HG03025 (cell line): ENCODE measurements at regions not wholly inside any gene's neighbourhood (a gene's known extent, or its start where the extent isn't known, plus 50 kb on each side); places are given as distances from the start of the nearest gene placed in this dataset.

Experiments used
- ATAC-seq: cut with Tn5 transposase; IDR thresholded peaks from one replicate; pipeline ENCODE4 v1.9.1; 2021; ENCODE audit warnings: mild to moderate bottlenecking, moderate library complexity; ENCODE audit not compliant: unreplicated experiment, low FRiP score

DNA sequence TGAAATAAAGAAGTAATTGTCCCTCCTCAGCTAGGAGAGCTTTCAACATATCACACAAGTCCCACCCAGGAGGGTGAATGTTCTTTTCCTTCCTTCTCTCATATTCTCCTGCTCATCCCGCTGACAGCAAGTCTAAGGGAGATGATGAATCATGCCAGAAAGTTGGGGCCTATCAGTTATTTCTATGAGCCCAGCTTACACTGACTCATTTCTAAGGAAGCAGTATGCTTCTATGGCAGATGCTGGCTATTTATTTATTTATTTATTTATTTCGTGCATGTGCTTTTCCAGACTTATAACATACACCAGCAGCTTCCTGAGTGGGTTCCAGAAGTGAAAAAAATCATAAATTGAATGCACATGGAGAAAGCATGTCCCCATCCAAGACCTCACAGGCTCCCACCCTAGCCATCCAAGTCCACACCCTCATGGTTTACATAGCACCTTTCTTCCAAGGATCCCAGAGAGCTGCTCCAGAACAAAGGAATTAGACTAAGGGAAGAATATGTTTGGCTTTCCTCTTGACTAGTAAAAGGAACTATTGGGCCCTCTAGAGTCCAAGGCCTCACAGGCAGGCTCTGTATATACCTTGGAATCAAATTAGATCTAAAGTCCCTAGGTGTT, 1074.2 kb upstream of the ZEB2 start:
- no peak for ATAC-seq

DNA sequence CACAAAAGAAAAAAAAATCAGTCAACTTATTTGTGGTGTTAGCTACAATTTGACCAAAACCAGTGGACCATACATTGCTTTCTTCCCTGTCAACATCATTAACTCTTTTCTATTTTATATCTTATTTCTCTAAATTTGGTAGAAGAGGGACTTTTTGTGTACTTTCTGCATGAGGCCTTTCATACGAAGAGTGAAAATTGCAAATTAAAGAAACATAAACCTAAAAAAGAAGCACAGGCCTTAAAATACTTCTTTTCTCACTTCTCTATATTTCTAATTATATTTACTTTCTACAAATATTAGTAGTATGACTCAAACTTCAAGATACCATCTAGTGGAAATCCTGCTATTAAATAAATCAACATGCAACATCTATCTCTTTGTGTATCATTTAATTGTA, 1073.4 kb upstream of the ZEB2 start:
- ATAC-seq = peak; percentile 59

DNA sequence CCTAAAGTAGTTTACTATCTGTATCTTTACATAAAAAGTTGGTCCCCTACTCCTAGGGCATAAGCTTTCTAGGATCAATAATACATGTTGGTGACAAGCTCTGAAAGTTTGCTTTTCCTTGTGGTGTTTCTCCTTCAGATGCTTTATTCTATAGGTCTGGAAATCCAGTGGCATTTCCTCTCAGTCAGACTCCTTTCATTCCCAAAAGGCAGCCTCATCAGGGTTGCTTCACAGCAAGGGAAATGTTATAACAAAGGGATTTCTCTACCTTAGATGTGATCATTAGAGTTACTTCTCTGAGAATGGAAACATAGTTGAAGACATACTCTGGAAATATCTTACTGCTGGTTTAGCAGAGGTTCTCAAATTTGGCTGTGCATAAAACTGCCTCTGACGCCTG, 1072.4 kb upstream of the ZEB2 start:
- ATAC-seq = no peak

DNA sequence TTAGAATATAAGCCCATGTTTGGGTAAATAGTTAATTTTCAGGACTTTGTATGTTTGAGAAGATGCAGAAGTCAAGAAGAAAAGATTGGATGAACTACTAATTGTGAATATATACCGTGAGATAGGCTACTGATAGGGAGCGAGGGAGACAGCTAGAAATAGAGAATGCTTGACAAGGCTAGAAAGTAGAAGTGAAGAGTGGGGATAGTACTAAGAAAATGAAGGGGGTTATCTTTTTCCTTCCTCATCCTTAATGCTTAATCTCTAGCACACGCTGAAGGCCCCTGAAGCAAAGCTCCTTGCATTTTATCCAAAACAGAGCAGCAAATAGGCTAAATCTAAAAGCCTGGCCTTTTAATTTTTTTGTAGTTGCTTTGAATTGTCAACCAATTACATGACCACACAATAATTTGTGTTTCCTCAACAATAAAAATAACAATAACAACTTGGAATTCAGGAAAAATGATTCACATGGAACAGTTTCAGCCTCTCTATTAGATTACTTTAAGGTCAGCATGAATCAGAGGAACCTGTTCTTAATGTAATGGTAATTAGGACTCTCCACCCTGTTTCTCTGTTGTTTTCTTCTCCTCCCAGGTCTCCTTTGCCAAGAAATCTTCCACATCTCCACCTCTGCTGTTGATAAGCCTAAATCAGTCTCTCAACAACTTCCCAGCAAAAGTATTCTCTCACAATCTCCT, 1071.3 kb upstream of the ZEB2 start:
- no peak for ATAC-seq

DNA sequence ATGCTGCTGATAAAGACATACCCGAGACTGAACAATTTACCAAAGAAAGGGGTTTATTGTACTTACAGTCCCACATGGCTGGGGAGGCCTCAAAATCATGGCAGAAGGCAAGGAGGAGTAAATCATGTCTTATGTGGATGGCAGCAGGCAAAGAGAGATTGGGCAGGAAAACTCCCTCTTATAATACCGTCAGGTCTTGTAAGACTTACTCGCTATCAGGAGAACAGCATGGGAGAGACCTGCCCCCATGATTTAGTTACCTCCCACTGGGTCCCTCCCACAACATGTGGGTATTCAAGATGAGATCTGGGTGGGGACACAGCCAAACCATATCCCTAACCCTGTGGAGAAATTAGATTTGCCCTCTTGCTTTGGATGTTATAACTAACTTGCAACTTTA, 1068.0 kb upstream of the ZEB2 start:
- ATAC-seq = no peak

DNA sequence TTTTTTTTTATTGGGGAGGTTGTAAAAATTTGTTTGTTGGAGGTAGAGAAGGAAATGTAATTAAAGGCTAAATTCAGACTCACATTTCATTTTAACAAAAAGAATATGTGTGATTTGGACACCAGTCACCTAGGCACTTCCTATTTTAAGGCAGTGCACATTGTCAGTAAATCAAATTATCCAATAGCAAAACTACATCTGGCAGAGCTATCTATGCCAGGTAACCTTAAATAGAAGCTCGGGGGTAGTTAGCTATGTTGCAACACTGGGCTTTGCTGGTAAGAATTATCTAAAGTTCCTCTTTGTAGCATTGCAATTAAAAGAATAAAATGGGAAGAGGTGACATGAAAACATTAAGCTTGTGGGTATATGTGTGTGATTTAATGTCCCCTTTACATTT, 1064.4 kb upstream of the ZEB2 start:
- ATAC-seq = no peak

DNA sequence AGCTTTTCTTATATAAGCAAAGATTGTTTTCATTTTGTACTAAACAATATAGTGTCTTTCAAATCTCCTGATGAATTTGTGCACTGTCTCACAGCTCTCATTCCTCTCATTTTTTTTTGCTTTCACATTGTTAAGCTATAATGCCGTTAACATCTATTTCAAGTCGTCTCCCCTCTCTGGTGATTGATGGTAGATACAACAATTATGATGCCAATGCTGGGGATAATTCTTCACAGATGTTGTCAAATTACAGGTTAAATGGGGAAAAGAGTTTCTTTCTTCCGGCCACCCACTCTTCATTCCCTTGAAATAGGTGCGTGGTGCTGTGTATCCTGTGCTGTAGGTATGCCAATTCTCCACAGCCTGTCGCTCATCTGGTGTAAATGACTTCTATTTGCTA, 1053.7 kb upstream of the ZEB2 start:
- no peak for ATAC-seq

DNA sequence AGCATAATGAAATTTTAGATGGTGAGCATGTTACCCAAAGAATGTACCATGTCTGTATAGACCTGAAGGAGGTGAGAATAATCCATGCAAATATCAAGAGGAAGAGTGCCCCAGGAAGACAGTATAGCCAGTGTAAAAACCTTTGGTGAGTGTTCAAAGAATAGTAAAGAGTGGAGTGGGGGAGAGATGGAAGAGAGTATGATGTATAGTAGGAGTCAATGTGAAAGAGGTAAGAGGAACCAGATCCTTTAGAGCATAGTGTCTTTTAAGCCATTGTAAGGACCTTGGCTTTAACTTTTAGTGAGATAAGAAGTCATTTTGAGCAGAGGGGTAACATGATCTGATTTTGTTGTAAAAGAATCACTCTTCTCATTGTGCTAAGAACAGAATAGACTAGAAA, 1052.3 kb upstream of the ZEB2 start:
- ATAC-seq = no peak

DNA sequence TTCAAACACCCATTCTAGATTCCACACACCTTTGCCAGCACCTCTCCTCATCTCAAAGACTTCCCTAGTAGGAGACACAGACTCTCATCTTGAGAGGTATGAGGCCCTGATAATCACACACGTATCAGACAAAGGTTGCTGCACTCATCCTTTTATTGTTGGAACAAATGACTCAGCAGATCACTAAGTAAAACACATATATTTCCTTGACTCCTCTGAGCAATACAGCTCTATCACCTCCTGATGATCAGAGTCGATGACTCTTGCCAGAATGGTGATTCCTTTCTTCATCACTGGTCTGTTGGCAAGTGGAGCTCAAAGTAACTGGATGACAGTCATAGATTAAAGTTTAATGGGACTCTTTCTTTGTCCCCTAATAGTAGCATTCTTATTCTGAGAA, 1049.2 kb upstream of the ZEB2 start:
- ATAC-seq = no peak

DNA sequence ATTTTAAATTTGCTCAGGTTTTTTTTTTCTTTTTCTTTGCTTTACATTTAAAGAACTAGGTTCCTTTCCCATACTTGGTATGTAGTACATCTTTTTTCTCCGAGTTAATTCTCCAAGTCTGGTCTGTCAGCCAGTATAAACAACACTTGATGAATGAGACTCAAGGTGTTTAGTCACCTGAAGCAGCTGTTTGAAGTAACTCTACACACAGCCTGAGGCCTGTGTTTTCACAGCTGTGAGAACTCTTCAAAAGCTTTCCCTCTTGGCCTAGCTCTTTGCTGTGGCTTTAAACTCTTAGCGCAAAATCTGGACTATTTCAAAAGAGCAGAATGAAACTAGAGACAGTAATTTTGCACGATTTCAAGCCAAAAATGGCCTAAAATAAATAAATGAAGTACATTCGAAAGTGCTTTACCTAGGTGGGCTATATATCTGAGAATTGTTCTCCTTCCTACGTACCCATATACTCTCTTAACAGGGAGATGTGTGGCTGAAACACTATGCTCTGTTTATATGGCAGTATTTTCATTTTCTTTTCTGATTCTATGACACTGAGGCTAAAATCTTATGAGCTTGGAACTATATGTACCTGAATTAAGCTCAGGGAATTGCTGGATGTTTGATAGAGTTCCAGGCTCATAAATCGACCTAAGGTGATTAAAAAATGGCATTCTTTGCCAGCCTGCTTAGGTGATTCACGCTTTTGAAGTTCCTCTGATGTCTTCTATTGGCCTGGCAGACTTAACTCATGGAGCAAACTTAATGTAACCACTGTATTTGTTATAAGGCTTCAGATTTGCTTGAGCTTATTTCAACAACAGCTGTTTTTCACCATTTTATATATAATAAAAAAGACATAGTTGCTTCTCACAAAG, 1044.1 kb upstream of the ZEB2 start:
- ATAC-seq = no peak

DNA sequence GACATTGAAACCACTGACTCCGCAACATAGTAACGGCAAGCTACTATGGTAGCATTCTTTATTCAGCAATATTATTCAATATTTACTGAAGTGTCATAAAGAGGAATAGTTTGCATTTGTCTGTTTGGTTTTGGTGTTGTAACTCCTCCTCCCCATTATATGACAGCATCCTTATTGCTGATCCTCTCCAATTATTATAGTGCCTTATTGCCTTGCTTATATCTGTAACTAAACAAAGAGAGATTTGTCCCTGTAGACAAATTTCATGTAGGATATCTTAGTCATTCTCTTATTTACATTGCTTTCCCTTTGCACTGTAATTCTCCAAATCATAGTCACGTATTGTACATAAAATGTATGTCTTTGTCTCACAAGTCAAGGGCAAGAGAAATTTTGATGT, 1041.2 kb upstream of the ZEB2 start:
- no peak for ATAC-seq

DNA sequence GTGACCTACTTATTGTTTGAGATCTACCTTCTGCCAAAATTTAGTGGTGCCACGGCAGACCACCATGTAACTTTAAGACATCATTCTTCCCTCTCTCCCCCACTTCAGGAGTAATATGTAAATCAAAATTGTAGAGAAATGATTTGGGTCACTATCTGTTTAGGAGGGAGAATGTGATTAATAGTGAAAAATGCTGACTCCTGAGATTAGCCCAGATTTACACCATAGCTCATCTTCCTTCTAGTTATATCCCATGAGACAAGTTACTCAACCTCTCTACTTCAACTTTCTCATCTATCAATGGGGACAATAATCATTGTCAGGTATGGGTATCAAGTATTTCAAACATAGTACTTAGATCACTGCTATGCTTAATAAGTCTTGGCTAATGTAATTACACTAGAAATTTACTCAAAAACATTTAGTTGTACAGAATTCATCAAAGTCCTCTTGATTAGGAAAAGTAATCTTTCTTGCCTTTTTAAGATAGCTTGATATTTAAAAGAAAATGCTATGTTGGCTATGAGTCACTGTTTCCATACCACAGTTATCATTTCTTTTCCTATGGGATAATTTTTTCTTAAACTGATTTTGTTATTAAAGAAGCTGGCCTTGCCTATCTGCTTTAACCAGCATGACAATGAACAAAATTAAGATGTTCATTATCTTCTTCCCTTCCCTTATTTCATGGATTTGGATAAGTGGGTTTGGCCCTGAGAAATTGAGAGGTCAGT, 1038.9 kb upstream of the ZEB2 start:
- ATAC-seq = no peak

DNA sequence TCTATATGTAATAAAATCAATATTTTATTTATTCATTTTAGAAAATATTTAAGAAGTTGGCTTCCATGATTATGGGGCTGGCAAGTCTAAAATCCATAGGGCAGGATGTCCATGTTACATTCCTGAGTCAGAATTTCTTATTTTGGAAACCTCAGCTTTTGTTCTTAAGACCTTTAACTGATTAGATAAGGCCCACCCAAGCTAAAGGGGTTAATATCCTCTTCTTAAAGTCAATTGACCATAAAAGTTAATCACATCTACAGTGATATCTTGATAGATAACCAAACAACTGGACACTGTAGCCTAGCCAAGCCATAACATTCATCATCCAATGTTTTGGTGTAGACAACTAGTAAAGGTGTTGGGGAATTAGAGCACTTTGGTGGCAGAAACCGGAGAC, 1035.4 kb upstream of the ZEB2 start:
- ATAC-seq = no peak

DNA sequence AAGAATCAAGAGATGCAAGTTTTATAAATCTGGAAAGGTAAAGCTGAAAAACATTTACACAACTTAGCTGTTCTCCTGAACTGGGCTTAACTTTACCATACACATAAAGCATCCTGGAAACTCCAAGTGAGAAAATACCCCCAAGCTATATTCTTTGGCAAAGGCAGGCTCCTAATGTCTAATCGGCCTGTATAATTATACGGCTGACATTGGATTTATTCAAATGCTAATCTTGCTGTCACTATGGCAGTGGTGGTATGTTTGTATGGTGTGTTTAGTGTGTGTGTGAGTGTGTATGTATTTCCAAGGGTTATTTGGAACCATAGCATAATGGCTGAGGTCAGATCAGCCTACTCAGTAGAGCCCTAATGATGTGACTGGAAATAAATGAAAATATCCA, 1031.8 kb upstream of the ZEB2 start:
- ATAC-seq = no peak

DNA sequence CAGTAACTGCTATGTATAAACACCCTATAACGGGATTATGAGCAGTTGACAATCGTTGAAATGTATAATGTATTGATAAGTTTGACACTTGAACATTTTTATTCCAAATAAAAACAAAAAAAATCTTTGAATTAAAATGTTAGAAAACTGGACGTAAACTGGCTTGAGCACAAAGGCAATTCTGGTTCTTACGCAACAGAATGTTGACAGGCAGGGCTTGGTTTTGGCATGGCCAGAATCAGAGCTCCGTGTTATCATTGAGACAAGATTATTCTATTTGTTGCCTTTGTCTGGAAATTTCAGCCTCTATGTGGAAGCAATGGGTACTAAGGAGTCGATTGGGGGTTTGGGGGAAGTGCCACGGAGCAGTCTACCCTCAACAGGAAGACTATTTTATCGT, 1028.6 kb upstream of the ZEB2 start:
- no peak for ATAC-seq

DNA sequence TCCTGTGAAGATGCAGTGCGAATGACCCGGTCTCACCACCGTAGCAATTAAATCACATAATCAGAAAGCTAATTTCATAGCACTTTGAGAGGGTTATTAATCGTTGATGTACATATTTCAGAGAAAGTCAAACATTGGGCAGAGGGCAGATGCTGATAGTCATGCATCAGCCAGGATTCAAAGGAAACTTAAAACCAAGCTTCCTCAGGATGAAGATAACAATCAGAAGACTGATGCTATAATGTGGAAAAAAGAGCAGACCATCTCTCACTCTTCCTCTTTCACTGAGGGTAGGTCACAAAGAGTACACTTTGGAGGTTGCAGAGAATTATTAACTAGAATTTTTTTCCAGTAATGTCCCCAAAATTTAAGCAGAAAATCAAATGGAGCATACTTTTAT, 1027.7 kb upstream of the ZEB2 start:
- no peak for ATAC-seq

DNA sequence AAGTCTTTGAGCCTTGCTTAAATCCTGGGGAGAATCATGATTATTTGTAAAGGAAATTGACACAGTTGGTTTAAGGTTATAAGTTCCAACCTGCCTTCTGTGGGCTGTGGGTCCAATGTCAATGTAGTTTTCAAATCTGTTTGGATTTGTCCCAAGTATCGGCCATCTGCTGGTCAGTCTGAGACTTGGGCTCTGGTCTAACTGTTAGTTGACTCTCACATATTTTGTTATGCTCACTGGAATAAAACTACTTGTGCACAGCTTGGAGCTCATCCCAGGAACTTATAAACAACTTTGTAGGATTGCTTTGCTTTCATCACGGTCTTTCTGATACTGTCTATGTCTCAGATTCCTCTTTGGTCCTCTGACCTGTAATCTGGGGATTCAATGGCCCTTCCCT, 1026.2 kb upstream of the ZEB2 start:
- no peak for ATAC-seq

DNA sequence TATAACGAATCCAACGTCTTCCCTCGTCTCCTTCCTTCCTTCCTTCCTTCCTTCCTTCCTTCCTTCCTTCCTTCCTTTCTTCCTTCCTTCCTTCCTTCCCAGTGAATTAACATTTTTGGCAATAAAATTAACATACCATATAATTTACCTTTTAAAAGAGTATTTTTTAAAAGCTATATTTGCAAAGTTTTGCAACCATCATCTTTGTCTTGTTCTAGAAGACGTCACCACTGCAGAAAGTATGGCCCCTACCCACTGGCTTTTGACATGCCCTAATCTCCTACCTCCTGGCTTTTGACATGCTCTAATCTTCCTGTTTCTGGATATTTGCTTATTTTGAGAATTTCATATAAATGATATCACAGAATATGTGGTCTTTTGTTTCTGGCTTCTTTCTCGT, 1023.9 kb upstream of the ZEB2 start:
- ATAC-seq = no peak

DNA sequence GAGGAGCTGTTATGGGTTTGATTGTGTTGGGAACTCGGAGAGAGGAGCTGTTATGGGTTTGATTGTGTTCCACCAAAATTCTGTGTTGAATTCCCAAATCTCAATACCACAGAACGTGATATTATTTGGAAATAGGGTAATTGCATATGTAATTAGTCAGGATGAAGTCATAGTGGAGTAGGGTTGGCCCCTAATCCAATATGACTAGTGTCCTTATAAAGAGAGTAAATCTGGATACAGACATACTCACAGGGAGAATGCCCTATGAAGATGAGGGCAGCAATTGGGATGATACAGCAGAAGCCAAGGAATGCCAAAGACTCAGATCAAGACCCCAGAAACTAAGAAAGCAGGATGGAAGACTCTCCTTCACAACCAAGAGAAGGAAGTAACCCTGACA, 1023.2 kb upstream of the ZEB2 start:
- no peak for ATAC-seq

DNA sequence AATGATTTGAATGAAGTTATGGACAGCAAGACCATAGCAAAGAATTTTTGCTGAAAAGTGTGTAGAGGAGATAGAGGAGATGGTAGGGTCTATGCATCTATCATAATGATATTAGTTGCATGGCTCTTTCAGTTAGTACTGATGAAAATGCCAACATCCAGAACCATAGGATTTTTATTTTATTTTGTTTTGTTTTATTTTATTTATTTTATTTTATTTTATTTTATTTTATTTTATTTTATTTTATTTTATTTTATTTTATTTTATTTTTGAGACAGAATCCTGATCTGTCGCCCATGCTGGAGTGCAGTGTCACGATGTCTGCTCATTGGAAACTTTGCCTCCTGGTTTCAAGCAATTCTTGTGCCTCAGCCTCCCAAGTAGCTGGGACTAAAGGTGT, 1021.1 kb upstream of the ZEB2 start:
- ATAC-seq = no peak
